ENCODE measurements at regions not wholly inside any gene's neighbourhood (a gene's known extent, or its start where the extent isn't known, plus 50 kb on each side); places are given as distances from the start of the nearest gene placed in this dataset.

- H3K9ac ChIP-seq (ENCODE audit: low read length) = no peak overlapping the region
- H3K4me1 ChIP-seq (ENCODE audit: control insufficient read depth, insufficient read depth, low read length) = no peaks in the 10 kb centered on the region
- no peaks in the 10 kb centered on the region for H3K27me3 ChIP-seq (ENCODE audit: control insufficient read depth, insufficient read depth, low read length)
- H3K4me3 ChIP-seq (ENCODE audit: low read depth, low read length) = no peak overlapping the region
- no peaks in the 10 kb centered on the region for H3K9me3 ChIP-seq (ENCODE audit: control insufficient read depth, insufficient read depth, low read depth, low read length)
- H3K36me3 ChIP-seq (ENCODE audit: control insufficient read depth, insufficient read depth, low read length) = no peaks in the 10 kb centered on the region
- no peak overlapping the region for H3K27ac ChIP-seq (ENCODE audit: low read depth, low read length)
Observed at GRCh38 chr21:23686737-23687523, 1920.4 kb downstream of the MRPL39 start.

GRCh38 chr21:23684431-23684830, 1922.8 kb downstream of the MRPL39 start:
- no peak overlapping the region for H3K9ac ChIP-seq (ENCODE audit: low read length)
- no peaks in the 10 kb centered on the region for H3K36me3 ChIP-seq (ENCODE audit: control insufficient read depth, insufficient read depth, low read length)
- no peak overlapping the region for H3K27ac ChIP-seq (ENCODE audit: low read depth, low read length)
- H3K27me3 ChIP-seq (ENCODE audit: control insufficient read depth, insufficient read depth, low read length) = no peaks in the 10 kb centered on the region
- H3K4me3 ChIP-seq (ENCODE audit: low read depth, low read length) = no peak overlapping the region
- H3K4me1 ChIP-seq (ENCODE audit: control insufficient read depth, insufficient read depth, low read length) = no peaks in the 10 kb centered on the region
- no peaks in the 10 kb centered on the region for H3K9me3 ChIP-seq (ENCODE audit: control insufficient read depth, insufficient read depth, low read depth, low read length)

GRCh38 chr21:23664193-23664694, 1943.0 kb downstream of the MRPL39 start:
- Histone ChIP-seq H3K4me3 (ENCODE audit: low read depth, low read length) (no peak overlapping the region), H3K27ac (ENCODE audit: low read depth, low read length) (no peak overlapping the region), H3K9ac (ENCODE audit: low read length) (no peak overlapping the region), H3K4me1 (ENCODE audit: control insufficient read depth, insufficient read depth, low read length) (no peaks in the 10 kb centered on the region), H3K27me3 (ENCODE audit: control insufficient read depth, insufficient read depth, low read length) (no peaks in the 10 kb centered on the region), H3K9me3 (ENCODE audit: control insufficient read depth, insufficient read depth, low read depth, low read length) (no peaks in the 10 kb centered on the region), H3K36me3 (ENCODE audit: control insufficient read depth, insufficient read depth, low read length) (no peaks in the 10 kb centered on the region)

- Histone ChIP-seq H3K4me3 (ENCODE audit: low read depth, low read length) (no peak overlapping the region), H3K9ac (ENCODE audit: low read length) (no peak overlapping the region), H3K9me3 (ENCODE audit: control insufficient read depth, insufficient read depth, low read depth, low read length) (no peaks in the 10 kb centered on the region), H3K36me3 (ENCODE audit: control insufficient read depth, insufficient read depth, low read length) (no peaks in the 10 kb centered on the region), H3K27me3 (ENCODE audit: control insufficient read depth, insufficient read depth, low read length) (no peaks in the 10 kb centered on the region), H3K4me1 (ENCODE audit: control insufficient read depth, insufficient read depth, low read length) (no peaks in the 10 kb centered on the region), H3K27ac (ENCODE audit: low read depth, low read length) (no peak overlapping the region)
Observed at GRCh38 chr21:23660560-23660959, 1946.7 kb downstream of the MRPL39 start.

GRCh38 chr21:23644768-23645167, 1962.5 kb downstream of the MRPL39 start:
- Histone ChIP-seq H3K9me3 (ENCODE audit: control insufficient read depth, insufficient read depth, low read depth, low read length) (peaks cover 3% of the 10 kb centered on the region; the same call in 1 of the 2 replicates), H3K4me3 (ENCODE audit: low read depth, low read length) (no peak overlapping the region), H3K9ac (ENCODE audit: low read length) (no peak overlapping the region), H3K27me3 (ENCODE audit: control insufficient read depth, insufficient read depth, low read length) (no peaks in the 10 kb centered on the region; the same call in 1 of the 2 replicates), H3K4me1 (ENCODE audit: control insufficient read depth, insufficient read depth, low read length) (no peaks in the 10 kb centered on the region), H3K27ac (ENCODE audit: low read depth, low read length) (no peak overlapping the region), H3K36me3 (ENCODE audit: control insufficient read depth, insufficient read depth, low read length) (no peaks in the 10 kb centered on the region)

- H3K9ac ChIP-seq (ENCODE audit: low read length) = no peak overlapping the region
- no peaks in the 10 kb centered on the region for H3K4me1 ChIP-seq (ENCODE audit: control insufficient read depth, insufficient read depth, low read length)
- no peak overlapping the region for H3K4me3 ChIP-seq (ENCODE audit: low read depth, low read length)
- H3K9me3 ChIP-seq (ENCODE audit: control insufficient read depth, insufficient read depth, low read depth, low read length) = no peaks in the 10 kb centered on the region
- H3K36me3 ChIP-seq (ENCODE audit: control insufficient read depth, insufficient read depth, low read length) = no peaks in the 10 kb centered on the region
- H3K27ac ChIP-seq (ENCODE audit: low read depth, low read length) = no peak overlapping the region
- no peaks in the 10 kb centered on the region; the same call in 1 of the 2 replicates for H3K27me3 ChIP-seq (ENCODE audit: control insufficient read depth, insufficient read depth, low read length)
Observed at GRCh38 chr21:23639721-23640120, 1967.6 kb downstream of the MRPL39 start.

GRCh38 chr21:23638131-23638695, 1969.1 kb downstream of the MRPL39 start:
- Histone ChIP-seq H3K4me3 (ENCODE audit: low read depth, low read length) (no peak overlapping the region), H3K36me3 (ENCODE audit: control insufficient read depth, insufficient read depth, low read length) (no peaks in the 10 kb centered on the region), H3K27me3 (ENCODE audit: control insufficient read depth, insufficient read depth, low read length) (no peaks in the 10 kb centered on the region), H3K9me3 (ENCODE audit: control insufficient read depth, insufficient read depth, low read depth, low read length) (no peaks in the 10 kb centered on the region), H3K27ac (ENCODE audit: low read depth, low read length) (no peak overlapping the region), H3K9ac (ENCODE audit: low read length) (no peak overlapping the region), H3K4me1 (ENCODE audit: control insufficient read depth, insufficient read depth, low read length) (no peaks in the 10 kb centered on the region)

GRCh38 chr21:23633447-23633940, 1973.8 kb downstream of the MRPL39 start:
- no peaks in the 10 kb centered on the region for H3K36me3 ChIP-seq (ENCODE audit: control insufficient read depth, insufficient read depth, low read length)
- no peaks in the 10 kb centered on the region for H3K27me3 ChIP-seq (ENCODE audit: control insufficient read depth, insufficient read depth, low read length)
- no peak overlapping the region for H3K4me3 ChIP-seq (ENCODE audit: low read depth, low read length)
- H3K4me1 ChIP-seq (ENCODE audit: control insufficient read depth, insufficient read depth, low read length) = no peaks in the 10 kb centered on the region
- H3K9ac ChIP-seq (ENCODE audit: low read length) = no peak overlapping the region
- no peaks in the 10 kb centered on the region for H3K9me3 ChIP-seq (ENCODE audit: control insufficient read depth, insufficient read depth, low read depth, low read length)
- H3K27ac ChIP-seq (ENCODE audit: low read depth, low read length) = no peak overlapping the region

- H3K4me3 ChIP-seq (ENCODE audit: low read depth, low read length) = no peak overlapping the region
- H3K9me3 ChIP-seq (ENCODE audit: control insufficient read depth, insufficient read depth, low read depth, low read length) = no peaks in the 10 kb centered on the region
- no peaks in the 10 kb centered on the region for H3K4me1 ChIP-seq (ENCODE audit: control insufficient read depth, insufficient read depth, low read length)
- no peaks in the 10 kb centered on the region for H3K36me3 ChIP-seq (ENCODE audit: control insufficient read depth, insufficient read depth, low read length)
- no peaks in the 10 kb centered on the region for H3K27me3 ChIP-seq (ENCODE audit: control insufficient read depth, insufficient read depth, low read length)
- no peak overlapping the region for H3K27ac ChIP-seq (ENCODE audit: low read depth, low read length)
- H3K9ac ChIP-seq (ENCODE audit: low read length) = no peak overlapping the region
Observed at GRCh38 chr21:23624281-23624680, 1983.0 kb downstream of the MRPL39 start.

- H3K9me3 ChIP-seq (ENCODE audit: control insufficient read depth, insufficient read depth, low read depth, low read length) = no peaks in the 10 kb centered on the region
- H3K27ac ChIP-seq (ENCODE audit: low read depth, low read length) = no peak overlapping the region
- no peaks in the 10 kb centered on the region for H3K27me3 ChIP-seq (ENCODE audit: control insufficient read depth, insufficient read depth, low read length)
- H3K4me1 ChIP-seq (ENCODE audit: control insufficient read depth, insufficient read depth, low read length) = no peaks in the 10 kb centered on the region
- no peaks in the 10 kb centered on the region for H3K36me3 ChIP-seq (ENCODE audit: control insufficient read depth, insufficient read depth, low read length)
- H3K4me3 ChIP-seq (ENCODE audit: low read depth, low read length) = no peak overlapping the region
- H3K9ac ChIP-seq (ENCODE audit: low read length) = no peak overlapping the region
Observed at GRCh38 chr21:23613014-23613413, 1994.3 kb downstream of the MRPL39 start.

GRCh38 chr21:23612210-23612609, 1995.1 kb downstream of the MRPL39 start:
- no peaks in the 10 kb centered on the region for H3K4me1 ChIP-seq (ENCODE audit: control insufficient read depth, insufficient read depth, low read length)
- H3K27ac ChIP-seq (ENCODE audit: low read depth, low read length) = no peak overlapping the region
- no peaks in the 10 kb centered on the region for H3K9me3 ChIP-seq (ENCODE audit: control insufficient read depth, insufficient read depth, low read depth, low read length)
- H3K36me3 ChIP-seq (ENCODE audit: control insufficient read depth, insufficient read depth, low read length) = no peaks in the 10 kb centered on the region
- no peaks in the 10 kb centered on the region for H3K27me3 ChIP-seq (ENCODE audit: control insufficient read depth, insufficient read depth, low read length)
- no peak overlapping the region for H3K9ac ChIP-seq (ENCODE audit: low read length)
- no peak overlapping the region for H3K4me3 ChIP-seq (ENCODE audit: low read depth, low read length)

All from HUES6 (cell line).